GM12878 (cell line): ENCODE measurements at regions not wholly inside any gene's neighbourhood (a gene's known extent, or its start where the extent isn't known, plus 50 kb on each side); places are given as distances from the start of the nearest gene placed in this dataset.

Source experiments
- BCL3 ChIP-seq: IDR thresholded peaks from 2 replicates; pipeline ENCODE4 v1.6.1; 2011; ENCODE audit warnings: borderline replicate concordance, low read depth, mild to moderate bottlenecking, moderate library complexity, low read length; ENCODE audit not compliant: insufficient read depth, poor library complexity, severe bottlenecking
- BHLHE40 ChIP-seq, 2 experiments: fragments of 450-650 bp in 1 of 2; IDR thresholded peaks; 2 replicates each; pipeline ENCODE4 v1.6.1; 2011 to 2017; ENCODE audit warnings: low read depth in 2 of 2, borderline replicate concordance in 1 of 2, improper control_type of control experiment in 1 of 2, low read length in 1 of 2, mild to moderate bottlenecking in 1 of 2
- CHD2 ChIP-seq: IDR thresholded peaks from 2 replicates; pipeline ENCODE4 v1.6.1; 2011; ENCODE audit warnings: low read depth, low read length, improper control_type of control experiment, borderline replicate concordance
- CREB1 ChIP-seq: IDR thresholded peaks from 2 replicates; pipeline ENCODE4 v1.6.1; 2012; ENCODE audit warnings: low read depth, mild to moderate bottlenecking, inconsistent platforms
- CTCF ChIP-seq, 3 experiments: IDR thresholded peaks in 2 of 3; conservative IDR thresholded peaks in 1 of 3; 2 replicates each; pipeline ENCODE4 v1.5.1; 2011; ENCODE audit warnings: low read depth in 3 of 3, low read length in 3 of 3, mild to moderate bottlenecking in 3 of 3, control low read depth in 2 of 3, moderate library complexity in 2 of 3, inconsistent platforms in 1 of 3, mixed read lengths in 1 of 3; ENCODE audit not compliant: control insufficient read depth in 2 of 3, insufficient read depth in 1 of 3; ENCODE audit errors: extremely low read depth in 1 of 3
- ELK1 ChIP-seq: IDR thresholded peaks from 2 replicates; pipeline ENCODE4 v1.6.1; 2012; ENCODE audit warnings: low read depth, low read length, improper control_type of control experiment
- EP300 ChIP-seq, 2 experiments: fragments of 150-350 bp in 1 of 2; IDR thresholded peaks; 2 replicates each; pipeline ENCODE4 v1.6.1; 2011 to 2012; ENCODE audit warnings: low read depth in 2 of 2, low read length in 2 of 2, borderline replicate concordance in 1 of 2, improper control_type of control experiment in 1 of 2, inconsistent platforms in 1 of 2; ENCODE audit not compliant: control insufficient read depth in 1 of 2
- EZH2 ChIP-seq: IDR thresholded peaks from 2 replicates; pipeline ENCODE4 v1.6.1; 2012; ENCODE audit warnings: low read depth, mild to moderate bottlenecking, control low read depth, inconsistent platforms, low read length, borderline replicate concordance; ENCODE audit not compliant: control insufficient read depth
- IRF3 ChIP-seq: fragments of 450-650 bp; IDR thresholded peaks from 2 replicates; pipeline ENCODE4 v1.6.1; 2014; ENCODE audit warnings: mild to moderate bottlenecking
- JUNB ChIP-seq: IDR thresholded peaks from 2 replicates; pipeline ENCODE4 v1.6.1; 2016; ENCODE audit warnings: antibody characterized with exemption, mild to moderate bottlenecking
- NR2F1 ChIP-seq: fragments of 450-650 bp; conservative IDR thresholded peaks from 2 replicates; pipeline ENCODE4 v1.6.1; 2017; ENCODE audit warnings: mild to moderate bottlenecking
- POLR2A ChIP-seq: IDR thresholded peaks from 2 replicates; pipeline ENCODE4 v1.6.1; 2011; ENCODE audit warnings: low read depth, mild to moderate bottlenecking, low read length
- PRDM15 ChIP-seq: fragments of 450-650 bp; formaldehyde crosslinking; IDR thresholded peaks from 2 replicates; pipeline ENCODE4 v1.4.0; 2020; ENCODE audit warnings: mild to moderate bottlenecking, moderate library complexity
- USF1 ChIP-seq: IDR thresholded peaks from 2 replicates; pipeline ENCODE4 v1.6.1; 2011; ENCODE audit warnings: borderline replicate concordance, low read depth, mild to moderate bottlenecking, moderate library complexity, mixed read lengths, low read length; ENCODE audit not compliant: insufficient read depth; ENCODE audit errors: extremely low read length

GRCh38 chr13:29991343-29991742, 140.9 kb upstream of the UBL3 start:
- TF ChIP-seq JUNB: no peak
- no peak for TF ChIP-seq CTCF (IDR thresholded peaks at IDR 0.05 in 2 of 3, conservative IDR thresholded peaks at IDR 0.05 in 1 of 3; ENCODE audit: control insufficient read depth in 2 of 3, extremely low read depth in 1 of 3, insufficient read depth in 1 of 3, low read depth in 3 of 3, low read length in 3 of 3)
- TF ChIP-seq EZH2: no peak
- no peak for TF ChIP-seq ELK1
- TF ChIP-seq CHD2: no peak
- TF ChIP-seq USF1: no peak
- no peak for TF ChIP-seq EP300 (IDR thresholded peaks at IDR 0.05; ENCODE audit: borderline replicate concordance in 1 of 2, control insufficient read depth in 1 of 2, low read depth in 2 of 2, low read length in 2 of 2)
- no peak for TF ChIP-seq NR2F1
- no peak for TF ChIP-seq CREB1
- no peak for TF ChIP-seq PRDM15 (CRISPR knock-in tag)
- no peak for TF ChIP-seq POLR2A
- TF ChIP-seq BHLHE40 (IDR thresholded peaks at IDR 0.05; ENCODE audit: borderline replicate concordance in 1 of 2, low read depth in 2 of 2, low read length in 1 of 2): no peak
- TF ChIP-seq BCL3: no peak
- TF ChIP-seq IRF3: no peak
